ENCODE measurements at regions not wholly inside any gene's neighbourhood (a gene's known extent, or its start where the extent isn't known, plus 50 kb on each side); places are given as distances from the start of the nearest gene placed in this dataset.

- TF ChIP-seq, protein P1, sequence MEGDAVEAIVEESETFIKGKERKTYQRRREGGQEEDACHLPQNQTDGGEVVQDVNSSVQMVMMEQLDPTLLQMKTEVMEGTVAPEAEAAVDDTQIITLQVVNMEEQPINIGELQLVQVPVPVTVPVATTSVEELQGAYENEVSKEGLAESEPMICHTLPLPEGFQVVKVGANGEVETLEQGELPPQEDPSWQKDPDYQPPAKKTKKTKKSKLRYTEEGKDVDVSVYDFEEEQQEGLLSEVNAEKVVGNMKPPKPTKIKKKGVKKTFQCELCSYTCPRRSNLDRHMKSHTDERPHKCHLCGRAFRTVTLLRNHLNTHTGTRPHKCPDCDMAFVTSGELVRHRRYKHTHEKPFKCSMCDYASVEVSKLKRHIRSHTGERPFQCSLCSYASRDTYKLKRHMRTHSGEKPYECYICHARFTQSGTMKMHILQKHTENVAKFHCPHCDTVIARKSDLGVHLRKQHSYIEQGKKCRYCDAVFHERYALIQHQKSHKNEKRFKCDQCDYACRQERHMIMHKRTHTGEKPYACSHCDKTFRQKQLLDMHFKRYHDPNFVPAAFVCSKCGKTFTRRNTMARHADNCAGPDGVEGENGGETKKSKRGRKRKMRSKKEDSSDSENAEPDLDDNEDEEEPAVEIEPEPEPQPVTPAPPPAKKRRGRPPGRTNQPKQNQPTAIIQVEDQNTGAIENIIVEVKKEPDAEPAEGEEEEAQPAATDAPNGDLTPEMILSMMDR (IDR thresholded peaks at IDR 0.05; ENCODE audit: low read depth, low read length, poor library complexity, severe bottlenecking) = no peak
- no peak for TF ChIP-seq EZH2phosphoT487 (IDR thresholded peaks at IDR 0.05; ENCODE audit: borderline replicate concordance, low read length)
These were observed 113.6 kb upstream of the APCDD1 start for GRCh38 chr18:10340821-10341220.
